HG03060 (cell line): ENCODE measurements at regions not wholly inside any gene's neighbourhood (a gene's known extent, or its start where the extent isn't known, plus 50 kb on each side); places are given as distances from the start of the nearest gene placed in this dataset.

Experiments
- ATAC-seq: cut with Tn5 transposase; IDR thresholded peaks from one replicate; pipeline ENCODE4 v1.9.1; 2021; ENCODE audit warnings: low read depth, moderate number of reproducible peaks; ENCODE audit not compliant: unreplicated experiment

GRCh38 chr9:18136354-18136994 lies 337.5 kb upstream of the ADAMTSL1 start:
- no peak for ATAC-seq

DNA sequence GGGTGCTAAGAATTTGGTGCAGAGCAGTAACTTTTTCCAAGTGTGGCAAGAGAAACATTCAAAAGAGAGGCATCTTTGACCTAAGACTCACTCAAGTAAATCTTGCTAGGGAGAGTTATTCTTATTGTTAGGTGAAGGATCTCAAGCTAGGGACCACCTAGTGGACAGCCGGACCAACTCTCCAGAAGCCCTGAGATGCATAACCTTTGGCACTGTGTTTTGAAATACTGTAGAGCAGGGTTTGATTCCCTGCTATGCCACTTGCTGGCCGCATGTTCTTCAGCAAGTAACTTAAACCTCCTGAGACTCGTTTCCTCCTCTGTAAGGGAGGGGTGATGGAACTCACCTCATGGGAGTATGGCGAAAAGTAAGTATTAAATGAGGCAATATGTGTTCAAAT lies 336.1 kb upstream of the ADAMTSL1 start:
- ATAC-seq: no peak

DNA sequence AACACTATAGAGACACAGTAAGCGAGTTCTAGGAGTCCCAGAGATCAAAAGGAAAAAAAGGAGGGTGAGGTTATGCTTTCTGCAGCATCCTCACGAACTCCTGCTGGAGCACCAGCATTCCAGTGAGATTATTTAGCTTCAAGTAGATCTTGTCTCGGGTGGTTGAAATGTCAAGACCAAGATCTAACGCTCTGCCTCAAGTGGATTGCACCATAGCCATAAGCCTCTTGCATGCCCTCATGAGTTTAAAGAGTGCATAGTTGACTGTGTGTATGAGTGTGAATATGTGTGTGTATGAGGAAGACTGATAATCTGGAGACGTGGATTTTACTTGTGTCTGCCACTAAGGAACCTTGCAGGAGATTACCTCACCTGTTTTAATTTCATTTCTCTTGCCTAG lies 335.3 kb upstream of the ADAMTSL1 start:
- ATAC-seq: no peak

DNA sequence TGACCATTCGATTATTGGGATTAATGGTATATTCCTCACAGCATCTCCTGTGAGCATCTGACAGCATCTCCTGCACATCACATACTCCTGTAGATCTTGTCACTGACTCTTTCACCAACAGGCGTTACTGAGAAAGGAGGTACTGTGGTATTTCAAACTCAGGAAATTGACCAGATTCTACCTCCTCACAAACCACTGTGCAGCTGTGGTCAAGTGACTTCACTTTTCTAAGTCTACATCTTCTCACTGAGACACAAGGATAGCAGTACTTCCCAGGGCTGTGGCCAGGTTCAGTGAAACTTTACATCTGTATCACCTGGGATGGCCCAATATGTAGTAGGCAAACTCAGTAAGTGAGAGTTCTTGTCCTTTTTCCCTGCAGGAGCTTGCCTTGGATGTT lies 332.3 kb upstream of the ADAMTSL1 start:
- ATAC-seq: no peak

DNA sequence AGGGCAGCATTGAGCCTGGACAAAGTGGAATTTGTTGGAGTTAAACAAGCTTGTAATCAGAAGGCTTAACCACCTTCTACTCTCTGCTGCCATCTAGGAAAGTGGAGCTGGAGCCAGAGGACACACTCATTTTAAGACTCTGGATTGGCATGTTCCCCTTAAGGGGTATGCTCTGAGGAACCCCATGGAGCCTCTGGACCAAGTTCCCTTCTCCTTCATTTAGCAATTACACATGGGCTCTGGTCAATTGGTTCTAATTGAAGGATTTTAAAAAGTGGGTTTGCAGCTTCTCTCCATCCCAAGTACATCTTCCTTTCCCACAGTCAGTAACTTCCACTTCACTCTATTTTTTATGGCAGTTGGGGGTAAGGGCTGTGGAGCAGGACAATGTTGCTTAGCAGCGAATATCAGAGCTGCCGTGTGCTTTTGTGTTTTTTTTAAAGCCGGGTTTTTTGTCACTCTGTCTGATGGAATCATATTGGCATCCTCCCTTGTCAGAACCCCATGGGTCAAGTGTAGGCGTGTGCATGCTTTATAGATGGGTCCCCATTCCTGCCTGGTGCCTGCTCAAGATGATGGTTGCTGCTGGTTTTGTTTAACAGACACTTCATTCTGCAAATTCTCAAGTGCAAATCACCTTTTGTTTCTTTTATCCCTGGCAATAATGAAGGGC lies 330.7 kb upstream of the ADAMTSL1 start:
- ATAC-seq: no peak

GRCh38 chr9:18146329-18146728 lies 327.6 kb upstream of the ADAMTSL1 start:
- ATAC-seq: no peak

GRCh38 chr9:18149471-18150011 lies 324.4 kb upstream of the ADAMTSL1 start:
- ATAC-seq: no peak

DNA sequence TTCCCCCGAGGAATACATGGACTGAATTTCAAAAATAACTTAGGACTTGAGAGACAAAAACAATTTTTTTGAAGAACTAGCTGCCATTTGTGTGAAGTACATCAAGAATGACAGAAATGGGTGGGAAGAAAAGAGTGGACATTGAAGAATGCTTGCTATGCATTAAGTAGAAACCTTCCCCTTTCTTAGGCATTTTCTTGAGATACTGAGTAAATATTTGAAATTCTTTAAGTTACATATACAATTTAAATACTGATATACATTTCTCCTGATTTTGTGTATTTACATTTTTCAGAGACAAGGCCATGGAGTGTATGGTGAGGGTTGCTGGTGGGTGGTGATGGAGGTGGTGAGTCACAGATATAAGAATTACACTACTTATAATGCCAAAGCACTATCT lies 319.3 kb upstream of the ADAMTSL1 start:
- no peak for ATAC-seq

GRCh38 chr9:18159254-18159653 lies 314.7 kb upstream of the ADAMTSL1 start:
- ATAC-seq: no peak

- no peak for ATAC-seq
These were observed 310.8 kb upstream of the ADAMTSL1 start for GRCh38 chr9:18163146-18163545.

DNA sequence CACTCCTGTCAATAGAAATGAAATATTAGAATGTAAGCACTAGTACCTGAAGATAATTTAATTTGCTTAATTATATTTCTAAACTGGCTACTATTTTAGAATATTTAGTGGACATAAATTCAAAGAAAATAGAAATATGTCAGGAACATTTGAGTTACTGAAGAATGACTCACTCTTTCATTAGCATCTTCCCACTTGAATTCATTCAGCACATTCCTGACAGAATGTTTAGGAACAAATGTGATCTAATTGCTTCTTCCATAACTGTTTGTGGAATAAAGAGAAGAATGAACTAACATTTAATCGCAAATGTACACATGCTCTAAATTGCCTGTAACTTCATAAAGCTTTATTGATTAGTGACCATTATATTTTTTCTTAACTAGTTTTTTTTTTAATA lies 306.2 kb upstream of the ADAMTSL1 start:
- no peak for ATAC-seq

GRCh38 chr9:18173923-18174322 lies 300.0 kb upstream of the ADAMTSL1 start:
- no peak for ATAC-seq

GRCh38 chr9:18182636-18183035 lies 291.3 kb upstream of the ADAMTSL1 start:
- ATAC-seq: no peak

DNA sequence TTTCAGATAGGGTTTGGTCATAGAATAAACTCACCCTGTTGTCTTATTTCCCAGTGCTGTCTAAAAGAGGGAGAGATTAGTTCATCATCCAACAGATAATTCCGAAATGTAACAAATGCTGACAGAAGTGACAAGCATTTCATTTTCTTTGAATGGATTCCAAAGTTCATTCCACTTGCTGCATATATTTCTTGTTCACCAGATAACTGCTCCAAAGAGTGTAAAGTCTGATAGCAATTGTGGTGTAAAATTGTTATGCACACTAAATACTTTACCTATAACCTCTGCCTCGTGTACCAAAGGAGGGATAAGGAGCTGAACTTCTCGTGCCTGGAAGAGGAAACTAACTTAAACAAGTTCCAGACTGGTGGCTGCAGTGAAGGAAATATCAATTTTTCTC lies 290.0 kb upstream of the ADAMTSL1 start:
- ATAC-seq: no peak

DNA sequence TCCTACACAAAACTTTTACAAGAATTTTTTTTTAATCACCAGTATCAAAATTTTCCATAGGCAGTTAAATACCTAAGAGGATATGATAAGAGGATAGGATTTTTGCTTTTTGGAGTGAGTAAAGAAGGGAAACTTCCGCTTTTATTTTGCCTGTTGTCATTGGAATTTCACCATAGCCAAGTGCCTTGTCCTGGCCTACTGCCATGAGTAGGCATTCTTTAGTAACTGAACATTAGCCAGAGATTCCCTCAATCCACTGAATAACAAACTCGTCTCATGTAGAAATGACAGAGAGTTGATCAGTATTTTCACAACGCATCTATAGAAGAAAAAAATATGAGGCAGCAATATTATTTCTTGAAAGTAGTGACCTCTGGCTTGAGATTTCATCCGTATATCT lies 289.6 kb upstream of the ADAMTSL1 start:
- no peak for ATAC-seq

- ATAC-seq: no peak
These were observed 288.8 kb upstream of the ADAMTSL1 start for GRCh38 chr9:18185196-18185595.

DNA sequence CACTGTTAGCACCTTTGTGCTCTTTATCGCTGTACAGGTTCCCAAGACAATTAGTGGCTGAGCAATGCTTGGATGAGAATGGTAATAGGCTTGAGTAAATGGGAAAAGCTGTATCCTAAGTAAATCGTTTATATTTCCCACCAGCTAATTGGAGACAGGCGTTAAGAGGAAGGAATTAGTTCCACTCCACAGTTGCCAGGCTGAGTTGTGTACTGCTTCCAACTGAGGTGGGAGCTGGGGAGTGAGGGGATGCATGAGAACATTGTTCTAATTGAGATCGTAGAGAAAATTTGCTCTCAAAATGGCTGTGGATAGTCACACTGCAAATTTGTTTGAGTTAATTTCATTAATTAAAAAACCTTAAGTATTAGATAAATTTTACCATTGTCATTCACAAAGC lies 285.0 kb upstream of the ADAMTSL1 start:
- no peak for ATAC-seq

GRCh38 chr9:18189871-18190670 lies 283.9 kb upstream of the ADAMTSL1 start:
- no peak for ATAC-seq

GRCh38 chr9:18190671-18191374 lies 283.1 kb upstream of the ADAMTSL1 start:
- no peak for ATAC-seq

- no peak for ATAC-seq
These were observed 279.6 kb upstream of the ADAMTSL1 start for GRCh38 chr9:18194316-18194715.

DNA sequence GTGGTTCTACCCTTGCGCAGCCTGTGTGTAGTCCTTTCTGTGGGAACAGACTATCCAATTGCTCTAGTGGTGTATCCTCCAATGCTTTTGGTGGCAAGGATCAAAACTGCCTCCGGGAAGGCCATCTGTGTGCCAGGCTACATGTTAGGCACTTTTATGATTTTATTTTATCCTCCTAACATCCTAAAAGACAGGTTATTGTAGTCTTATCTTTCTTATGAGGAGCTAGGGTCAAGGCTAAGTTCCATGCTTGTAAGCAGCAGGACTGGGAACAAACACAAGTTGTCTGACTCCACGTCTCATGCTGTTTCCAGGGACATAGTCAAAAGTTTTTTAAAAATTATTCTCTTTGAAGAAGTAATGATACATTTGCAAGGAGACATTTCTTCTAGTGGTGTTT lies 278.7 kb upstream of the ADAMTSL1 start:
- ATAC-seq: no peak
